ENCODE measurements at regions not wholly inside any gene's neighbourhood (a gene's known extent, or its start where the extent isn't known, plus 50 kb on each side); places are given as distances from the start of the nearest gene placed in this dataset.

DNA sequence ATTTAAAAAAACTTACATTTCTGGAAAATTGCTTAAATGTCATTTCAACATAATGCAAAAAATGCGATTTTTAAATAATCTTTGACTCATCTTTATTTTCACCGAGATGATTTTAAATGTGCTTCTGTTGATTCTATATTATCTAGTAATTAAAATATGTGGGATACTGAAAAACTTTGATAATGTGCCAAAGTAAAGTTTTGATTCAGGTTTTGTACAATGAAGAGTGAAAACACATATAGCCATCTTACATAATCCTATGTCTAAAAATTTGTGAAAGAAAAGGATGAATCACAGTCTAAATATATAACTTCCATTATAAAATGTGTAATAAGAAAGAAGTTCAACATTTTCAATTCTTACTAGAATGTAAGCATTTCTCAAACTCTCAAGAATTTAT lies 204.3 kb upstream of the ZC3H15 start:
- POLR2A ChIA-PET, result no interaction called here
- DNase-seq (ENCODE audit: low read depth, low spot score), result no peak
- TF ChIP-seq, protein P1, sequence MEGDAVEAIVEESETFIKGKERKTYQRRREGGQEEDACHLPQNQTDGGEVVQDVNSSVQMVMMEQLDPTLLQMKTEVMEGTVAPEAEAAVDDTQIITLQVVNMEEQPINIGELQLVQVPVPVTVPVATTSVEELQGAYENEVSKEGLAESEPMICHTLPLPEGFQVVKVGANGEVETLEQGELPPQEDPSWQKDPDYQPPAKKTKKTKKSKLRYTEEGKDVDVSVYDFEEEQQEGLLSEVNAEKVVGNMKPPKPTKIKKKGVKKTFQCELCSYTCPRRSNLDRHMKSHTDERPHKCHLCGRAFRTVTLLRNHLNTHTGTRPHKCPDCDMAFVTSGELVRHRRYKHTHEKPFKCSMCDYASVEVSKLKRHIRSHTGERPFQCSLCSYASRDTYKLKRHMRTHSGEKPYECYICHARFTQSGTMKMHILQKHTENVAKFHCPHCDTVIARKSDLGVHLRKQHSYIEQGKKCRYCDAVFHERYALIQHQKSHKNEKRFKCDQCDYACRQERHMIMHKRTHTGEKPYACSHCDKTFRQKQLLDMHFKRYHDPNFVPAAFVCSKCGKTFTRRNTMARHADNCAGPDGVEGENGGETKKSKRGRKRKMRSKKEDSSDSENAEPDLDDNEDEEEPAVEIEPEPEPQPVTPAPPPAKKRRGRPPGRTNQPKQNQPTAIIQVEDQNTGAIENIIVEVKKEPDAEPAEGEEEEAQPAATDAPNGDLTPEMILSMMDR (IDR thresholded peaks at IDR 0.05; ENCODE audit: insufficient read depth, low read length, missing control alignments), result no peak
- no peak overlapping the region for H3K4me3 ChIP-seq (ENCODE audit: low read depth, low read length)
- CTCF ChIA-PET, result no interaction called here

GRCh38 chr2:186294248-186294888 lies 191.7 kb upstream of the ZC3H15 start:
- ChIA-PET CTCF (no interaction called here), POLR2A (no interaction called here)
- no peak overlapping the region for H3K4me3 ChIP-seq (ENCODE audit: low read depth, low read length)
- no peak for DNase-seq (ENCODE audit: low read depth, low spot score)
- TF ChIP-seq, protein P1 (IDR thresholded peaks at IDR 0.05; ENCODE audit: insufficient read depth, low read length, missing control alignments), result no peak

- POLR2A ChIA-PET, result no interaction called here
- TF ChIP-seq, protein P1 (IDR thresholded peaks at IDR 0.05; ENCODE audit: insufficient read depth, low read length, missing control alignments), result no peak
- CTCF ChIA-PET, result no interaction called here
- DNase-seq (ENCODE audit: low read depth, low spot score), result no peak
- no peak overlapping the region for H3K4me3 ChIP-seq (ENCODE audit: low read depth, low read length)
Measured at GRCh38 chr2:186299610-186300009, 186.4 kb upstream of the ZC3H15 start.

GRCh38 chr2:186302263-186302662 lies 183.8 kb upstream of the ZC3H15 start:
- ChIA-PET POLR2A (no interaction called here), CTCF (no interaction called here)
- no peak for DNase-seq (ENCODE audit: low read depth, low spot score)
- H3K4me3 ChIP-seq (ENCODE audit: low read depth, low read length), result no peak overlapping the region
- TF ChIP-seq, protein P1 (IDR thresholded peaks at IDR 0.05; ENCODE audit: insufficient read depth, low read length, missing control alignments), result no peak

DNA sequence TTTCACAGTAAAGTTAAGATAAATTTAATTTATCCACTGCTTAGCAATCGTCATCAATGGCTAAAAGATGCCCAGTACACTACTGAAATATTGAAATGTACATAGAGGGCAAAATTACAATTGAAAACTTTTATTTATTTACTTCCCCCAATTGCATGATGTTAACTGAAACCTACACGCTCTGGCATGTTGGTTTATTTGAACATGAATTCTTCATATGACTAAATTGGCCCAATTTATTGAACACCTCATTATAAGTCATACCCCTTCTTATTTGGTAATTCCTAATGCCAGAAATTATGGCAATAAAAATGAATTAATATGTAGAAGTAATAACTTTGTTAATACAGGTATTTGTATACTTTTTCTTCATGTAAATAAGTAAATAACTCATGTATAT lies 183.0 kb upstream of the ZC3H15 start:
- POLR2A ChIA-PET, result no interaction called here
- TF ChIP-seq, protein P1 (IDR thresholded peaks at IDR 0.05; ENCODE audit: insufficient read depth, low read length, missing control alignments), result no peak
- no peak for DNase-seq (ENCODE audit: low read depth, low spot score)
- CTCF ChIA-PET, result no interaction called here
- H3K4me3 ChIP-seq (ENCODE audit: low read depth, low read length), result no peak overlapping the region

DNA sequence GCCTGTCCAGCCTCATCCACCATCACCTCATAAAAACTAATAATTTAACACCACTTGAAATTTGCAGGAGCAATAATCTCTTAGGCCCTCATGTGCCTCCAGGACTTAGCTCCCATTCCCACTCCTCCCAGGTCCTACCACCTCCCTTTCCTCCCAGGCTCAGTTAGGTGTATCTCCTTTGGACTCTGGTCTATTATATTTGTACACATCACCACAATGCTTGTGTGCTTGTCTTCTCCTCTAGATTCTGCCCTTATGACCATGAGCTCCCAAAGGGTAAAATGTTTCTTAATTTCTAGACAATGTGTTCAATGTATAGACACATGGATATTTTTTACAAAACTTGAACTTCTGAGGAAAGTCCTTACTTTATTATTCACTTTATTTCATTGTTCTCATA lies 182.0 kb upstream of the ZC3H15 start:
- ChIA-PET CTCF (no interaction called here), POLR2A (no interaction called here)
- TF ChIP-seq, protein P1 (IDR thresholded peaks at IDR 0.05; ENCODE audit: insufficient read depth, low read length, missing control alignments), result no peak
- no peak overlapping the region for H3K4me3 ChIP-seq (ENCODE audit: low read depth, low read length)
- DNase-seq (ENCODE audit: low read depth, low spot score), result no peak
